ENCODE measurements at regions not wholly inside any gene's neighbourhood (a gene's known extent, or its start where the extent isn't known, plus 50 kb on each side); places are given as distances from the start of the nearest gene placed in this dataset.

DNA sequence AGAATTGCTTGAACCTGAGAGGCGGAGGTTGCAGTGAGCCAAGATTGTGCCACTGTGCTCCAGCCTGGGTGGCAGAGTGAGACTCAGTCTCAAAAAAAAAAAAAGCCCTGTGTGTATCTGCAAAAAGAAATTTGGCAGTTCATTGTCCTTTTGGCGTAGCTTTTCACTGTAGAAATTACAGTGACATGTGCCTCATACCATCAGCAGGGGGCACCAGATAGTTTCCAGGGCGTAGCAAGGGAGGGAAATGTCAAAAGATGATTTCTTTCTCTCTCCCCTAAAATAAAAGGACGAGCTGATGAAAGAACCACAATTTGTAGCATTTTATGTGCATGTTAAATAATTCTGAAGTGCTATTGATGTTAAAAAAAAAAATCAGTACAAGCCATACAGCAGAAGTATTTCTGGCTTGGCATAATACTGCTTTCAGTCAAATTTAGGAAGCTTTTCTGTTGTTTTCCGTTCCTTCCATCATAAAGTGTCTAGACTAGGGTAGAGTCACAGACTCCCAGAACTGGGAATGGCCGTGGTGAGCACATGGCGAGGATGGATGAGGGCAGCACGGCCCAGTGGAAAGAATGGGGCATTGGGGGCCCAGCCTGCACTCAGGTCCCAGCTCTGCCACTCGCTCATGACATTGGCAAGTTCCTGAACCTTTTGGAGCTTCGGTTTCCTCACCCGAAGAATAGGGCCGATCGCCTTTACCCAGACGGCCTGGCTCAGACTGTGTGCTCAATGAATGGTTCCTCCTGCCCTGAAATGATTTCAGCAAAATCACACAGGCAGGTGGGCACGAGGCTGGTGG lies 59.8 kb upstream of the RPH3AL start:
- peak in 1 of 2 donors; percentile 42 for DNase-seq (ENCODE audit: low spot score in 2 of 2)
- H3K27ac ChIP-seq, result no peak overlapping the region
- no peaks in the 10 kb centered on the region for H3K27me3 ChIP-seq
- intact Hi-C loops (cut with DNase I; ENCODE audit: low total_unique reads), result no loop called here
- no peak overlapping the region for H3K4me3 ChIP-seq
- TF ChIP-seq POLR2AphosphoS5 (IDR thresholded peaks at IDR 0.05) (peak in 1 of 3 donors; percentile 26), POLR2A (IDR thresholded peaks at IDR 0.05) (no peak)
- TF ChIP-seq, protein P1, sequence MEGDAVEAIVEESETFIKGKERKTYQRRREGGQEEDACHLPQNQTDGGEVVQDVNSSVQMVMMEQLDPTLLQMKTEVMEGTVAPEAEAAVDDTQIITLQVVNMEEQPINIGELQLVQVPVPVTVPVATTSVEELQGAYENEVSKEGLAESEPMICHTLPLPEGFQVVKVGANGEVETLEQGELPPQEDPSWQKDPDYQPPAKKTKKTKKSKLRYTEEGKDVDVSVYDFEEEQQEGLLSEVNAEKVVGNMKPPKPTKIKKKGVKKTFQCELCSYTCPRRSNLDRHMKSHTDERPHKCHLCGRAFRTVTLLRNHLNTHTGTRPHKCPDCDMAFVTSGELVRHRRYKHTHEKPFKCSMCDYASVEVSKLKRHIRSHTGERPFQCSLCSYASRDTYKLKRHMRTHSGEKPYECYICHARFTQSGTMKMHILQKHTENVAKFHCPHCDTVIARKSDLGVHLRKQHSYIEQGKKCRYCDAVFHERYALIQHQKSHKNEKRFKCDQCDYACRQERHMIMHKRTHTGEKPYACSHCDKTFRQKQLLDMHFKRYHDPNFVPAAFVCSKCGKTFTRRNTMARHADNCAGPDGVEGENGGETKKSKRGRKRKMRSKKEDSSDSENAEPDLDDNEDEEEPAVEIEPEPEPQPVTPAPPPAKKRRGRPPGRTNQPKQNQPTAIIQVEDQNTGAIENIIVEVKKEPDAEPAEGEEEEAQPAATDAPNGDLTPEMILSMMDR (IDR thresholded peaks at IDR 0.05), result peak; percentile 63 to 75 (median 69)
- H3K4me1 ChIP-seq, result peaks cover 0 to 7% of the 10 kb centered on the region in 2 donors
- no peaks in the 10 kb centered on the region for H3K36me3 ChIP-seq
- H3K9me3 ChIP-seq, result no peaks in the 10 kb centered on the region

DNA sequence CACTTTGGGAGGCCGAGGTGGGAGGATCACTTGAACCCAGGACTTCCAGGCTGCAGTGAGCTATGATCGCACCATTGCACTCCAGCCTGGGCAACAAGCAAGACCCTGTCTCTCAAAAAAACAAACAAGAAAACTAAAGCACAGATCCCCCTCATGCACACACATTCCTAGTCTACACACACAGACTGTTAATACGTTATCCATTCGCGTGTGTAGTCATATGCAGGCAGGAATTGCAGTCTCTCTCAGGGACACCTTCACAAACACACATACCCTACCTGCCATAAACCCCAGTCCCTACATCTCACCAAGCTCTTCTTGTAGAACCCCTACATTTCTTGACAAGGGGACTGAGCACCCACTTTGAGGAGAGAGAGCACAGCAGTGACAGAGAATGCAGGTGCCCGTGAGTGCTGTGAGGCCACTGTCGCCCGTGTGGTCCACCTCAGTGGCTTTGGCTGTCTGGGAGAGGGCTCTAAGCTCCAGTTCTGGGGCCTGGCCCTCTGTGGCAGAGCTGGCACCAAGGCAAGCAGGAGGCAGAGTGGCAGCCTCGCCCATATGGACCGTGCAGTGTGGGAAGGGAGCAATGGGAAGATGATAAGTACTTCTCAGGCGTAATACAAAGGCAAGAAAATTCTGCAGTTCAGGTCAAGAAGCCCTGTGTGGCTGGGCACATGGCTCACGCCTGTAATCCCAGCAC lies 59.0 kb upstream of the RPH3AL start:
- Histone ChIP-seq H3K27ac (no peak overlapping the region), H3K4me1 (peaks cover 0 to 7% of the 10 kb centered on the region in 2 donors), H3K36me3 (no peaks in the 10 kb centered on the region), H3K27me3 (no peaks in the 10 kb centered on the region), H3K9me3 (no peaks in the 10 kb centered on the region), H3K4me3 (peak overlapping the region in 1 of 3 donors; percentile 97)
- TF ChIP-seq POLR2A (IDR thresholded peaks at IDR 0.05) (no peak), POLR2AphosphoS5 (IDR thresholded peaks at IDR 0.05) (no peak)
- TF ChIP-seq, protein P1 (IDR thresholded peaks at IDR 0.05), result no peak
- intact Hi-C loops (cut with DNase I; ENCODE audit: low total_unique reads), result no loop called here
- no peak for DNase-seq (ENCODE audit: low spot score in 2 of 2)

DNA sequence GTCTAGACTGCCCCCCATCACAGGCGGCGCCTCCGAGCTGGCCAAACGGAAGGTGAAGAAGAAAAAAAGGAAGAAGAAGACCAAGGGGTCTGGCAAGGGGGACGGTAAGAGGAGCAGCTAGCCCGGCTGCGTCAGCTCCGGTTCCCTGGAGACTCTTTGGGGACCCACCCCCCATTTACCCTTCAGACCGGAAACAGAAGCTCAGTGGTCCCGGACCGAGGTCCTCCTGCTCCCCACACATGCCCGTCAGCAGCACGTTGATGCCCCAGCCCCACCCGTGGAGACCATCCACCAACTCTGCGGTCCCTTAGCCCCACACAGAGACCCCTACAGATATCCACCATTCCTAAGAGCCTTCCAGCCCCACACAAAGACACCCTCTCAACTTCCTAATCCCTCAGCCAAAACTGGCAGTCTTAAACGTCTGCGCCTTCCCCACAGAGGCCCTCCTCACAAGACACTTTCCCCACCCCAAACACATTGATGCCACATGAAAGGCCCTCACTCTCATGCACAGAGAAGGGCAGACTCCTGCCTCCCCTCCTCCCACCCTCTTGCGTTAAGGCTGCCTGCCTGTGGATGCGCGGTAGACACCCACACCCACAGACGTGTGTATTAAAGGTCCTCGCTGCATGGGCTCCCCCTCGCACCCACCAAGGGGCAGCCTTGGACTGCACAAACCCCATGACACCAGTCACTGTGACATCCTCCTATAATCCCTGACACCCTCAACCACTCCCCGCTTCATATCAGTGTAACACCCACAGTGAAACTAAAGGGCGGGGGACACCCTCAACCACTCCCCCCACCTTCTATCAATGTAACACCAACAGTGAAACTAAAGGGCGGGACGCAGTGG lies 58.2 kb upstream of the RPH3AL start:
- H3K27me3 ChIP-seq, result no peaks in the 10 kb centered on the region
- TF ChIP-seq POLR2A (IDR thresholded peaks at IDR 0.05) (no peak), POLR2AphosphoS5 (IDR thresholded peaks at IDR 0.05) (no peak)
- TF ChIP-seq, protein P1 (IDR thresholded peaks at IDR 0.05), result no peak
- H3K4me1 ChIP-seq, result peaks cover 0 to 7% of the 10 kb centered on the region in 2 donors
- DNase-seq (ENCODE audit: low spot score in 2 of 2), result no peak
- H3K27ac ChIP-seq, result peak overlapping the region; percentile 54 to 85
- no peaks in the 10 kb centered on the region for H3K36me3 ChIP-seq
- no peaks in the 10 kb centered on the region for H3K9me3 ChIP-seq
- intact Hi-C loops (cut with DNase I; ENCODE audit: low total_unique reads), result no loop called here
- H3K4me3 ChIP-seq, result peak overlapping the region; percentile 66 to 97 (median 78)

DNA sequence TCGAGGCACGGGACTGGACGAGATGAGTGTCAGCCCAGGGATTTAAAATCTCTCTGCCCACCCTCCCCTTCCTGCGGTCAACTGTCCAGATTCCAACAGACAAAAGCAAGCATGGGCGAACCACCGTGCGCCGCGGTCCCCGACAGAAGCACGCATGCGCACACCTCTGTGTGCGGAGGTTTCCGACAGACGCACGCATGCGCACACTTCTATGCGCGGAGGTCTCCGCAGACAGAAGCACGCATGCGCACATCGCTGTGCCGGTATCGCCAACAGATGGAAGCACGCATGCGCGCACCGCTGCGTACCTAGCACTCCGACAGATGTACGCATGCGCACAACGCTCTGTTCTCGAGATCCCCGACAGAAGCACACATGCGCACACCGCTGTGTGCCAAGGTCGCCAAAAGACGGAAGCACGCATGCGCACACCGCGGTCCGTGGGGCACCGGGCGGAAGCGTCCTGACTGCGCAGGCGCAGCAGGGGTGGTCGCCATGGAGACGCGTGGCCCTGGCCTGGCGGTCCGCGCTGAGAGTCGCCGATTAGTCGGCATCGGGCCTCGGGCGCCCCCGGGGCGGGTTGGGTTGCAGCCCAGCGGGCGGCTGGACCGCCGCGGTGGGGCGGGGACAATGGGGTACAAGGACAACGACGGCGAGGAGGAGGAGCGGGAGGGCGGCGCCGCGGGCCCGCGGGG lies 57.4 kb upstream of the RPH3AL start:
- peak in 2 of 3 donors; percentile 41 to 63 for TF ChIP-seq POLR2AphosphoS5 (IDR thresholded peaks at IDR 0.05)
- TF ChIP-seq, protein P1 (IDR thresholded peaks at IDR 0.05), result no peak
- H3K4me1 ChIP-seq, result peaks cover 0 to 7% of the 10 kb centered on the region in 2 donors
- DNase-seq (ENCODE audit: low spot score in 2 of 2), result peak; percentile 99 to 100
- H3K9me3 ChIP-seq, result no peaks in the 10 kb centered on the region
- intact Hi-C loops (cut with DNase I; ENCODE audit: low total_unique reads), result no loop called here
- no peaks in the 10 kb centered on the region for H3K27me3 ChIP-seq
- H3K36me3 ChIP-seq, result no peaks in the 10 kb centered on the region
- peak overlapping the region; percentile 66 to 97 (median 78) for H3K4me3 ChIP-seq
- peak overlapping the region; percentile 85 to 86 for H3K27ac ChIP-seq

Data from breast epithelium (tissue), 4 donors.